GM18858 (cell line): ENCODE measurements at regions not wholly inside any gene's neighbourhood (a gene's known extent, or its start where the extent isn't known, plus 50 kb on each side); places are given as distances from the start of the nearest gene placed in this dataset.

ENCODE experiments used
- ATAC-seq: cut with Tn5 transposase; IDR thresholded peaks from one replicate; pipeline ENCODE4 v1.9.1; 2021; ENCODE audit not compliant: unreplicated experiment

- ATAC-seq, result no peak
These were observed 80.2 kb downstream of the C6orf118 start for GRCh38 chr6:165229216-165229615.

- no peak for ATAC-seq
These were observed 81.6 kb downstream of the C6orf118 start for GRCh38 chr6:165227644-165228329.

- no peak for ATAC-seq
These were observed 85.7 kb downstream of the C6orf118 start for GRCh38 chr6:165223736-165224135.

- no peak for ATAC-seq
These were observed 86.3 kb downstream of the C6orf118 start for GRCh38 chr6:165223101-165223500.

- no peak for ATAC-seq
These were observed 86.9 kb downstream of the C6orf118 start for GRCh38 chr6:165222315-165223025.

- no peak for ATAC-seq
These were observed 89.4 kb downstream of the C6orf118 start for GRCh38 chr6:165220045-165220444.

- ATAC-seq, result no peak
These were observed 89.8 kb downstream of the C6orf118 start for GRCh38 chr6:165219629-165220028.

- no peak for ATAC-seq
These were observed 90.6 kb downstream of the C6orf118 start for GRCh38 chr6:165218829-165219228.

- no peak for ATAC-seq
These were observed 102.6 kb downstream of the C6orf118 start for GRCh38 chr6:165206798-165207197.

- no peak for ATAC-seq
These were observed 103.8 kb downstream of the C6orf118 start for GRCh38 chr6:165205632-165206031.

- no peak for ATAC-seq
These were observed 104.4 kb downstream of the C6orf118 start for GRCh38 chr6:165204807-165205545.

GRCh38 chr6:165200178-165200577 is 109.2 kb downstream of the C6orf118 start:
- no peak for ATAC-seq

- no peak for ATAC-seq
These were observed 117.9 kb downstream of the C6orf118 start for GRCh38 chr6:165191461-165191860.

GRCh38 chr6:165186441-165187205 is 122.8 kb downstream of the C6orf118 start:
- ATAC-seq, result no peak

GRCh38 chr6:165186041-165186440 is 123.4 kb downstream of the C6orf118 start:
- no peak for ATAC-seq

GRCh38 chr6:165184192-165184979 is 125.0 kb downstream of the C6orf118 start:
- ATAC-seq, result no peak

GRCh38 chr6:165183496-165184140 is 125.8 kb downstream of the C6orf118 start:
- ATAC-seq, result no peak

- ATAC-seq, result no peak
These were observed 126.3 kb downstream of the C6orf118 start for GRCh38 chr6:165183071-165183470.

- no peak for ATAC-seq
These were observed 127.4 kb downstream of the C6orf118 start for GRCh38 chr6:165181951-165182414.

GRCh38 chr6:165178056-165178455 is 131.3 kb downstream of the C6orf118 start:
- no peak for ATAC-seq
